HCT116 (cell line): ENCODE measurements at regions not wholly inside any gene's neighbourhood (a gene's known extent, or its start where the extent isn't known, plus 50 kb on each side); places are given as distances from the start of the nearest gene placed in this dataset.

Source experiments
- CEBPB ChIP-seq: IDR thresholded peaks from 2 replicates; pipeline ENCODE4 v1.6.1; 2012; ENCODE audit warnings: low read depth
- CTCF ChIP-seq, 3 experiments: fragments of 200-600 bp in 1 of 3; sonication (generic) in 1 of 3; IDR thresholded peaks in 2 of 3; conservative IDR thresholded peaks in 1 of 3; 2 replicates each; pipeline ENCODE4 v1.5.1; 2012 to 2017; ENCODE audit warnings: low read depth in 2 of 3, low read length in 2 of 3, antibody characterized with exemption in 1 of 3, borderline replicate concordance in 1 of 3, control low read depth in 1 of 3, mild to moderate bottlenecking in 1 of 3, mixed read lengths in 1 of 3, mixed run types in 1 of 3, moderate library complexity in 1 of 3; ENCODE audit not compliant: insufficient read depth in 1 of 3
- POLR2A ChIP-seq: IDR thresholded peaks from 2 replicates; pipeline ENCODE4 v1.7.0; 2011; ENCODE audit warnings: borderline replicate concordance; ENCODE audit not compliant: insufficient read depth, insufficient read length; ENCODE audit errors: extremely low read depth
- YY1 ChIP-seq: IDR thresholded peaks from 2 replicates; pipeline ENCODE4 v1.6.1; 2011; ENCODE audit warnings: low read length, low read depth, moderate library complexity, mild to moderate bottlenecking; ENCODE audit not compliant: insufficient replicate concordance; ENCODE audit errors: extremely low read depth

GRCh38 chr12:73514672-73515071, 1023.0 kb upstream of the ATXN7L3B start:
- TF ChIP-seq YY1 = no peak
- no peak for TF ChIP-seq POLR2A
- TF ChIP-seq CTCF (IDR thresholded peaks at IDR 0.05 in 2 of 3, conservative IDR thresholded peaks at IDR 0.05 in 1 of 3; ENCODE audit: borderline replicate concordance in 1 of 3, insufficient read depth in 1 of 3, low read depth in 2 of 3, low read length in 2 of 3) = peak in 2 of 3 experiments; percentile 47 to 51; a peak in 4 of 6 replicates
- TF ChIP-seq CEBPB = no peak
